Neuronal stem cell (in vitro differentiated cells): ENCODE measurements at regions not wholly inside any gene's neighbourhood (a gene's known extent, or its start where the extent isn't known, plus 50 kb on each side); places are given as distances from the start of the nearest gene placed in this dataset.

ENCODE experiments used
- DNase-seq: peaks from one replicate; pipeline ENCODE4 v3.0.0-alpha.2; 2013; ENCODE audit warnings: low spot score
- H2AFZ ChIP-seq: one replicate; pipeline ENCODE4 v1.6.1; 2013; ENCODE audit warnings: mild to moderate bottlenecking, low read length, inconsistent platforms
- H2AK5ac ChIP-seq: 2 replicates; pipeline ENCODE4 v1.6.1; 2013; ENCODE audit warnings: low read depth, mild to moderate bottlenecking, inconsistent platforms, low read length, moderate library complexity, mixed read lengths
- H2BK120ac ChIP-seq: 2 replicates; pipeline ENCODE4 v1.6.1; 2013; ENCODE audit warnings: low read depth, mild to moderate bottlenecking, inconsistent platforms, low read length, moderate library complexity, mixed read lengths
- H2BK12ac ChIP-seq: one replicate; pipeline ENCODE4 v1.6.1; 2013; ENCODE audit warnings: low read length, inconsistent platforms
- H2BK15ac ChIP-seq: 2 replicates; pipeline ENCODE4 v1.6.1; 2013; ENCODE audit warnings: mild to moderate bottlenecking, low read length, inconsistent platforms, mixed read lengths
- H2BK5ac ChIP-seq: one replicate; pipeline ENCODE4 v1.6.1; 2013; ENCODE audit warnings: inconsistent platforms, mild to moderate bottlenecking, low read length, moderate library complexity
- H3K14ac ChIP-seq: one replicate; pipeline ENCODE4 v1.6.1; 2013; ENCODE audit warnings: low read length, inconsistent platforms
- H3K18ac ChIP-seq: 2 replicates; pipeline ENCODE4 v1.6.1; 2013; ENCODE audit warnings: low read length, inconsistent platforms
- H3K23ac ChIP-seq: 2 replicates; pipeline ENCODE4 v1.6.1; 2013; ENCODE audit warnings: low read depth, mild to moderate bottlenecking, mixed read lengths, low read length, inconsistent platforms; ENCODE audit not compliant: poor library complexity
- H3K27ac ChIP-seq: replicated peaks from 3 replicates; pipeline ENCODE4 v1.5.1; 2013; ENCODE audit warnings: low read length, inconsistent platforms
- H3K27me3 ChIP-seq, 3 experiments: 2 replicates each; pipeline ENCODE4 v1.6.1; 2013; ENCODE audit warnings: low read length in 3 of 3, mild to moderate bottlenecking in 2 of 3, inconsistent platforms in 1 of 3, low read depth in 1 of 3, mixed read lengths in 1 of 3, moderate library complexity in 1 of 3; ENCODE audit not compliant: control insufficient read depth in 3 of 3, insufficient read depth in 3 of 3
- H3K36me3 ChIP-seq, 2 donors: replicated peaks in 1 of 2; 2 replicates each; pipeline ENCODE4 v1.6.1; 2013; ENCODE audit warnings: low read length in 2 of 2; ENCODE audit not compliant: control insufficient read depth in 2 of 2, insufficient read depth in 2 of 2
- H3K4ac ChIP-seq: 2 replicates; pipeline ENCODE4 v1.6.1; 2013; ENCODE audit warnings: inconsistent platforms, mild to moderate bottlenecking, low read length, moderate library complexity
- H3K4me1 ChIP-seq, 2 donors: 1 replicate in 1 of 2; 2 replicates in 1 of 2; pipeline ENCODE4 v1.6.1; 2013; ENCODE audit warnings: low read length in 2 of 2, low read depth in 1 of 2; ENCODE audit not compliant: control insufficient read depth in 2 of 2, insufficient read depth in 1 of 2
- H3K4me2 ChIP-seq: one replicate; pipeline ENCODE4 v1.6.1; 2013; ENCODE audit warnings: mild to moderate bottlenecking, low read length, inconsistent platforms; ENCODE audit not compliant: insufficient read depth, poor library complexity, severe bottlenecking
- H3K4me3 ChIP-seq, 2 donors: 2 replicates each; pipeline ENCODE4 v1.5.1; 2013; ENCODE audit warnings: low read length in 2 of 2, mild to moderate bottlenecking in 2 of 2, inconsistent platforms in 1 of 2, moderate library complexity in 1 of 2
- H3K79me1 ChIP-seq: one replicate; pipeline ENCODE4 v1.6.1; 2013; ENCODE audit warnings: low read depth, mild to moderate bottlenecking, inconsistent platforms, low read length, moderate library complexity
- H3K9ac ChIP-seq: one replicate; pipeline ENCODE4 v1.6.1; 2013; ENCODE audit warnings: mild to moderate bottlenecking, low read depth, low read length, inconsistent platforms; ENCODE audit not compliant: poor library complexity
- H3K9me3 ChIP-seq, 2 donors: replicated peaks in 1 of 2; 2 replicates each; pipeline versions ENCODE3 to v1.6.1; 2013; ENCODE audit warnings: low read length in 2 of 2, mild to moderate bottlenecking in 2 of 2, inconsistent platforms in 1 of 2, low read depth in 1 of 2, mixed read lengths in 1 of 2, moderate library complexity in 1 of 2; ENCODE audit not compliant: control insufficient read depth in 2 of 2, insufficient read depth in 1 of 2
- H4K8ac ChIP-seq: one replicate; pipeline ENCODE4 v1.6.1; 2013; ENCODE audit warnings: low read depth, mild to moderate bottlenecking, inconsistent platforms, low read length, moderate library complexity
- H4K91ac ChIP-seq: one replicate; pipeline ENCODE4 v1.6.1; 2013; ENCODE audit warnings: low read length, low read depth, mild to moderate bottlenecking, inconsistent platforms; ENCODE audit not compliant: poor library complexity
- WGBS, 2 donors: extraction: QIAGEN DNeasy Blood & Tissue Kit; methylation state at CpG; one replicate each; pipeline ENCODE4 v1.1.7; 2013; ENCODE audit warnings: missing lambda C conversion rate in 2 of 2, mixed read lengths in 1 of 2; ENCODE audit not compliant: insufficient read length in 2 of 2, insufficient replicate concordance in 1 of 2; ENCODE audit errors: extremely low coverage in 2 of 2; 5-methylcytosine and 5-hydroxymethylcytosine counted together

DNA sequence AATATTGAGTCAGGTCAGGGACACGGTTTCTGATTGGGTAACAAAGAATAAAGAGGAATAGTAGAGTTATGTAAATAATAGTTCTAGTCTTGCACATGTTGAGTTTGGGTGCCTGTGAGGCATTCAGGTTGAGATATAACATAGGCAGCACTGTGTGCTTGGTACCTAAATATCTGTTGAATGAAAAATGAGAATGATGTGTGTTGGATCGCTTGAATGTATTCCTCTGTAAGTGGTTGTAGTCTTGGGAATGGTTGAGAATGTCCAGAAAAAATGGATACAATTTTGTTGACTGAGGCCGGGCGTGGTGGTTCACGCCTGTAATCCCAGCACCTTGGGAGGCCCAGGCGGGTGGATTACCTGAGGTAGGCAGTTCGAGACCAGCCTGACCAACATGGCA lies 116.3 kb upstream of the HNRNPU start:
- no peak overlapping the region for H4K91ac ChIP-seq
- no peaks in the 10 kb centered on the region for H3K79me1 ChIP-seq
- H3K9me3 ChIP-seq, result peaks cover 0 to 2% of the 10 kb centered on the region in 2 donors
- WGBS, 2 donors, result no CpG with 5 or more reads among the region's 7 CpGs
- H3K23ac ChIP-seq, result no peak overlapping the region
- no peak overlapping the region for H3K18ac ChIP-seq
- no peak overlapping the region for H3K9ac ChIP-seq
- no peak overlapping the region for H2AK5ac ChIP-seq
- H3K27me3 ChIP-seq, result no peaks in the 10 kb centered on the region
- no peak for DNase-seq
- no peaks in the 10 kb centered on the region for H3K4me1 ChIP-seq
- no peak overlapping the region for H2BK12ac ChIP-seq
- H3K36me3 ChIP-seq, result peaks cover 0 to 2% of the 10 kb centered on the region in 2 donors
- H2BK5ac ChIP-seq, result no peak overlapping the region
- no peak overlapping the region for H3K4ac ChIP-seq
- no peak overlapping the region for H3K27ac ChIP-seq
- no peak overlapping the region for H2BK15ac ChIP-seq
- no peak overlapping the region for H2BK120ac ChIP-seq
- no peak overlapping the region for H2AFZ ChIP-seq
- H3K4me3 ChIP-seq, result no peak overlapping the region
- no peak overlapping the region for H4K8ac ChIP-seq
- no peak overlapping the region for H3K4me2 ChIP-seq
- H3K14ac ChIP-seq, result no peak overlapping the region

- Histone ChIP-seq H3K27ac (no peak overlapping the region), H4K91ac (no peak overlapping the region), H3K9me3 (peaks cover 0 to 3% of the 10 kb centered on the region in 2 donors), H2BK5ac (no peak overlapping the region), H2BK15ac (no peak overlapping the region), H3K14ac (no peak overlapping the region), H3K27me3 (no peaks in the 10 kb centered on the region), H3K23ac (no peak overlapping the region), H2AK5ac (no peak overlapping the region), H3K18ac (no peak overlapping the region), H2BK120ac (no peak overlapping the region), H3K4me3 (no peak overlapping the region), H4K8ac (no peak overlapping the region), H3K4me1 (peaks cover 0 to 2% of the 10 kb centered on the region in 2 donors), H2AFZ (no peak overlapping the region), H3K36me3 (no peaks in the 10 kb centered on the region), H2BK12ac (no peak overlapping the region), H3K79me1 (no peaks in the 10 kb centered on the region), H3K4ac (no peak overlapping the region), H3K9ac (no peak overlapping the region), H3K4me2 (no peak overlapping the region)
- no peak for DNase-seq
- no CpG with 5 or more reads among the region's 8 CpGs for WGBS, 2 donors
These were observed 110.2 kb upstream of the HNRNPU start for GRCh38 chr1:244974550-244974949.

DNA sequence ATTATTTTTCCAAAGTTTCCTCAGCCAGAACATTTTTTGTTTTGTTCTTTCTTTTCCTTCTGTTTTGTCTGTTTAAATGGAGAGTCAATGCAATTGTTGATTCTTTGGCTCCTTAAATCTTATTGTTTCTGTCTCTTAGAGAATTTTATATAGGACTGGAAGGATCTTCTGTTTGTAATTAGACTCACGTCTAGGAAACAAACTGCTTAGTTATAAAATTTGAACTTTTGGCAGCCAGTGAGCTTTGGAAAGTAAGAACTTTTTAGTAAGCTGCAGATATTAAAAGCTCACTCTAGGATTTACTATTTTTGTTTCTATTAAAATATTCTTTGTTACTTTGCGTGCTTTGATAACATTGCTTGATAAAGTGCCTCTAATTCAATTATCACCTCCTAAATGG lies 109.8 kb upstream of the HNRNPU start:
- H2BK15ac ChIP-seq, result no peak overlapping the region
- H4K8ac ChIP-seq, result no peak overlapping the region
- no peak overlapping the region for H3K23ac ChIP-seq
- H3K14ac ChIP-seq, result no peak overlapping the region
- WGBS, 2 donors, result no CpG with 5 or more reads among the region's 2 CpGs
- H3K79me1 ChIP-seq, result no peaks in the 10 kb centered on the region
- H3K4me2 ChIP-seq, result no peak overlapping the region
- no peak overlapping the region for H2BK12ac ChIP-seq
- peaks cover 0 to 2% of the 10 kb centered on the region in 2 donors for H3K4me1 ChIP-seq
- H3K18ac ChIP-seq, result no peak overlapping the region
- H3K9me3 ChIP-seq, result peaks cover 0 to 3% of the 10 kb centered on the region in 2 donors
- H2AK5ac ChIP-seq, result no peak overlapping the region
- H3K9ac ChIP-seq, result no peak overlapping the region
- H2AFZ ChIP-seq, result no peak overlapping the region
- H3K4me3 ChIP-seq, result no peak overlapping the region
- no peak overlapping the region for H3K4ac ChIP-seq
- no peaks in the 10 kb centered on the region for H3K27me3 ChIP-seq
- no peak overlapping the region for H4K91ac ChIP-seq
- no peaks in the 10 kb centered on the region for H3K36me3 ChIP-seq
- no peak overlapping the region for H2BK120ac ChIP-seq
- no peak overlapping the region for H3K27ac ChIP-seq
- H2BK5ac ChIP-seq, result no peak overlapping the region
- DNase-seq, result no peak

DNA sequence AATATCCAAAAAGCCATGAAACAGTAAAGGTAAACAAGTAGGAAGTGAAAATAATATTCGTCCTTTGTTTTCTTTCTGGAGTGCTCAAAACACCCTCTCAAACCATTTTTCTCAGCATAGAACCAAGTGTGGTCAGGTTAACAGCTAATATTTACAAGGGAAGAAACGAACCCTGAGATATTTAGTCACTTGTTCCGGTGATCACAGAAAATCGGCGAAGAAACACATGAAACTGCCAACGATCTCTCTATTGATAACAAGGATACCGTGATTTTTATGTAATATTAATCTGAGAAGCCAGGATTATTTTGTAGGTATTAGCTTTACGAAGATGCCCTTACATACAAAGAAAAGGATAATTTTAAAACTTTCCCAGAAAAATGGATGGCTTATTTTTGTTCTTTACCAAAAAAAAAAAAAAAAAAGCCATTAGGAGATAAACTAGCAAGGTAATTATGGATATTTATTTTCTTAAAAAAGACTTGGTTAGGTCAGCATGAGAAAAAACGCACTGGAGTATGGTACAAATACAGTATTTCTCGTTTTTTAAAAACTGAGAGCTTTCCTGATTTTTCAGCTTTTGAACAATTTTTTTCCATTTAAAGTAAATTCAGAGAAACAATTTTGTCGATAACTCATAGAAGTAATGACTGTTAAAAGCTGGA lies 107.3 kb upstream of the HNRNPU start:
- H3K4me2 ChIP-seq, result peak overlapping the region; percentile 56
- H3K18ac ChIP-seq, result no peak overlapping the region
- H2AK5ac ChIP-seq, result no peak overlapping the region
- peak overlapping the region; percentile 86 for H2AFZ ChIP-seq
- H4K91ac ChIP-seq, result no peak overlapping the region
- peak overlapping the region; percentile 65 to 98 for H3K4me3 ChIP-seq
- peaks cover 0 to 11% of the 10 kb centered on the region in 2 donors for H3K4me1 ChIP-seq
- no peak overlapping the region for H3K4ac ChIP-seq
- no peak overlapping the region for H3K9ac ChIP-seq
- peaks cover 0 to 3% of the 10 kb centered on the region in 2 donors for H3K9me3 ChIP-seq
- peak overlapping the region; percentile 100 for H3K27ac ChIP-seq
- H3K36me3 ChIP-seq, result no peaks in the 10 kb centered on the region
- no peak overlapping the region for H2BK120ac ChIP-seq
- H3K23ac ChIP-seq, result no peak overlapping the region
- DNase-seq, result no peak
- H2BK5ac ChIP-seq, result no peak overlapping the region
- H2BK15ac ChIP-seq, result no peak overlapping the region
- no peaks in the 10 kb centered on the region for H3K79me1 ChIP-seq
- no CpG with 5 or more reads among the region's 11 CpGs for WGBS, 2 donors
- no peak overlapping the region for H3K14ac ChIP-seq
- H3K27me3 ChIP-seq, result no peaks in the 10 kb centered on the region
- H2BK12ac ChIP-seq, result no peak overlapping the region
- H4K8ac ChIP-seq, result no peak overlapping the region
